ENCODE measurements at regions not wholly inside any gene's neighbourhood (a gene's known extent, or its start where the extent isn't known, plus 50 kb on each side); places are given as distances from the start of the nearest gene placed in this dataset.

DNA sequence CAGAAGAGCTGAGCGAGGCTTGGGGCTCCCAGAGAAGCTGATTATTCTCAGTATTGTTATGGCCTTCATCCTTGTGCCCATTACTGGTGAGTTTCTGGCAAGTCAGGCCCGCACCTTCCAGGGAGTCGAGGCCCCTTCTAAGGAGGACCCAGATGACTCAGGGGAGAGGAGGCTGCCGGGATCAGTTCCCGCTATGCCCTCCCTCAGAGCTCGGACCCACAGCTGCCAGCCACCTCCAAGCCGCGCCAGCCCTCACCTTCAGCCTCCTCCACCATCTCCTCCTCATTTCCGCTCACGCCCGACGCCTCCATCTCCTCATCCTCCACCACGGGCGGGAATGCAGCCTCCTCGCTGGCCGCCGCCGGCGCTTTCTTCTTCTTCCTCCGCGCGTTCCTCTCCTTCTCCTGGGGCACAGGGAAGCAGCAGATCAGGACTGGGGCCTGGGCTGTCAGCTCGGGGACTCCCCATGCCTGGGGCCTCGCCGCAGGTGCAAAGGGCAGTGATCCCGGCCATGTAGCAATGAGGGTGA is 83.2 kb downstream of the RFLNA start:
- no peaks in the 10 kb centered on the region for H3K4me1 ChIP-seq (ENCODE audit: insufficient read depth, low read length, severe bottlenecking)
- no peaks in the 10 kb centered on the region for H3K9me3 ChIP-seq (ENCODE audit: low read length)
- no peaks in the 10 kb centered on the region for H3K79me2 ChIP-seq (ENCODE audit: insufficient read depth, low read length)
- no peak overlapping the region for H2AFZ ChIP-seq (ENCODE audit: low read length)
- TF ChIP-seq, protein P1, sequence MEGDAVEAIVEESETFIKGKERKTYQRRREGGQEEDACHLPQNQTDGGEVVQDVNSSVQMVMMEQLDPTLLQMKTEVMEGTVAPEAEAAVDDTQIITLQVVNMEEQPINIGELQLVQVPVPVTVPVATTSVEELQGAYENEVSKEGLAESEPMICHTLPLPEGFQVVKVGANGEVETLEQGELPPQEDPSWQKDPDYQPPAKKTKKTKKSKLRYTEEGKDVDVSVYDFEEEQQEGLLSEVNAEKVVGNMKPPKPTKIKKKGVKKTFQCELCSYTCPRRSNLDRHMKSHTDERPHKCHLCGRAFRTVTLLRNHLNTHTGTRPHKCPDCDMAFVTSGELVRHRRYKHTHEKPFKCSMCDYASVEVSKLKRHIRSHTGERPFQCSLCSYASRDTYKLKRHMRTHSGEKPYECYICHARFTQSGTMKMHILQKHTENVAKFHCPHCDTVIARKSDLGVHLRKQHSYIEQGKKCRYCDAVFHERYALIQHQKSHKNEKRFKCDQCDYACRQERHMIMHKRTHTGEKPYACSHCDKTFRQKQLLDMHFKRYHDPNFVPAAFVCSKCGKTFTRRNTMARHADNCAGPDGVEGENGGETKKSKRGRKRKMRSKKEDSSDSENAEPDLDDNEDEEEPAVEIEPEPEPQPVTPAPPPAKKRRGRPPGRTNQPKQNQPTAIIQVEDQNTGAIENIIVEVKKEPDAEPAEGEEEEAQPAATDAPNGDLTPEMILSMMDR (IDR thresholded peaks at IDR 0.05; ENCODE audit: low read length), result no peak
- TF ChIP-seq EZH2 (IDR thresholded peaks at IDR 0.05; ENCODE audit: borderline replicate concordance, low read length), result no peak
- no peaks in the 10 kb centered on the region for H3F3A ChIP-seq (ENCODE audit: insufficient read depth, low read length)
- H3K9me2 ChIP-seq (ENCODE audit: low read depth, low read length), result no peaks in the 10 kb centered on the region
- H3K27ac ChIP-seq (ENCODE audit: low read depth, low read length, poor library complexity, severe bottlenecking), result no peak overlapping the region
- no peaks in the 10 kb centered on the region for H4K20me1 ChIP-seq (ENCODE audit: insufficient read depth, low read length)
- no peaks in the 10 kb centered on the region for H3K27me3 ChIP-seq (ENCODE audit: insufficient read depth, low read length)
- no peak overlapping the region for H3K4me2 ChIP-seq (ENCODE audit: low read length)
- peaks cover 3% of the 10 kb centered on the region; the same call in 1 of the 2 replicates for H3K36me3 ChIP-seq (ENCODE audit: insufficient read depth, low read length)
- no peak overlapping the region for H3K4me3 ChIP-seq (ENCODE audit: low read depth, low read length, poor library complexity, severe bottlenecking)
- no peak overlapping the region for H3K9ac ChIP-seq (ENCODE audit: low read length)

DNA sequence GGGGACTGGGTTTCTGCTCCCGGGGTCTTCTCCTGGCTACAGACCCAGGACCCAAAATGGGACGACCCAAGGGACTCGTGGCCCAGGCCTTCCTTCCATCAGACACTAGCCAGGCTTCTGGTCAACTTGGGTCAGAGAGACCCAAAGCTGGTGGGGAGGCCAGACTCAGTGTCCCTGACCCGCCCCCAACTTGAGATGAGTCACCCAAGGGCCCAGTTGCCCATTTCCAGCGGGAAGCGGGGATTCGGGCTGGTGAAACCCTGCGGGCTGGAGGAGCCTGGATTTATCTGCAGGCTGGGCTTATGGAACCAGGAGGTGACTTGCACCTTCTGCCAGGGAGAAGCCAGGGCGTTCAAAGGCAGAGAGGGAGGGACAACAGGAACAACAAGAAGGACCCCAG is 81.5 kb downstream of the RFLNA start:
- Histone ChIP-seq H3K9me3 (ENCODE audit: low read length) (no peaks in the 10 kb centered on the region), H3K27me3 (ENCODE audit: insufficient read depth, low read length) (no peaks in the 10 kb centered on the region), H3K4me2 (ENCODE audit: low read length) (no peak overlapping the region), H3K4me1 (ENCODE audit: insufficient read depth, low read length, severe bottlenecking) (no peaks in the 10 kb centered on the region), H3K9me2 (ENCODE audit: low read depth, low read length) (no peaks in the 10 kb centered on the region), H3K27ac (ENCODE audit: low read depth, low read length, poor library complexity, severe bottlenecking) (no peak overlapping the region), H3F3A (ENCODE audit: insufficient read depth, low read length) (no peaks in the 10 kb centered on the region), H3K4me3 (ENCODE audit: low read depth, low read length, poor library complexity, severe bottlenecking) (no peak overlapping the region), H3K9ac (ENCODE audit: low read length) (no peak overlapping the region), H3K79me2 (ENCODE audit: insufficient read depth, low read length) (no peaks in the 10 kb centered on the region), H3K36me3 (ENCODE audit: insufficient read depth, low read length) (no peaks in the 10 kb centered on the region), H2AFZ (ENCODE audit: low read length) (no peak overlapping the region), H4K20me1 (ENCODE audit: insufficient read depth, low read length) (no peaks in the 10 kb centered on the region)
- TF ChIP-seq, protein P1 (IDR thresholded peaks at IDR 0.05; ENCODE audit: low read length), result no peak
- TF ChIP-seq EZH2 (IDR thresholded peaks at IDR 0.05; ENCODE audit: borderline replicate concordance, low read length), result no peak

DNA sequence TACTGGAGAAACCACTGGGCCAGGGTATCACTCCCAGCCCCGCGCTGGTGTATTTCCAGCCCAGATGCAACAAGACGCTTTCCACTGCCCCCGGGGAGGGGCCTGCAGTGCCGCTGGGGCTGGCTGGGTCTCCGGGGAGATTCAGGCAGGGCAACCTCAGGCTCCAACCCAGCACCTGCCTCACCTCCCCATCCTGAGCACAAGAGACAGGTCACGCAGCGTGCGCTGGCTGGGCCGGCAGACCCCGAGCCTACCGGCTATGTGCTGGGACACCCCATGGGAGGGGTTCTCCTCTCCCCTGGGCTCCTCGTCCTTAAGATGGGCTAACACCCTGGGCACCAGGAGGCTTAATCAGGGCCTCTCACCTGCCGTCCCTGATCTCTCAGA is 80.9 kb downstream of the RFLNA start:
- no peak overlapping the region for H3K27ac ChIP-seq (ENCODE audit: low read depth, low read length, poor library complexity, severe bottlenecking)
- no peak overlapping the region for H3K9ac ChIP-seq (ENCODE audit: low read length)
- no peaks in the 10 kb centered on the region for H3K9me3 ChIP-seq (ENCODE audit: low read length)
- no peaks in the 10 kb centered on the region for H3K4me1 ChIP-seq (ENCODE audit: insufficient read depth, low read length, severe bottlenecking)
- no peak for TF ChIP-seq EZH2 (IDR thresholded peaks at IDR 0.05; ENCODE audit: borderline replicate concordance, low read length)
- TF ChIP-seq, protein P1 (IDR thresholded peaks at IDR 0.05; ENCODE audit: low read length), result no peak
- no peaks in the 10 kb centered on the region for H3F3A ChIP-seq (ENCODE audit: insufficient read depth, low read length)
- no peaks in the 10 kb centered on the region for H3K27me3 ChIP-seq (ENCODE audit: insufficient read depth, low read length)
- no peaks in the 10 kb centered on the region for H4K20me1 ChIP-seq (ENCODE audit: insufficient read depth, low read length)
- H3K4me3 ChIP-seq (ENCODE audit: low read depth, low read length, poor library complexity, severe bottlenecking), result no peak overlapping the region
- H3K4me2 ChIP-seq (ENCODE audit: low read length), result no peak overlapping the region
- H3K36me3 ChIP-seq (ENCODE audit: insufficient read depth, low read length), result no peaks in the 10 kb centered on the region
- H3K79me2 ChIP-seq (ENCODE audit: insufficient read depth, low read length), result no peaks in the 10 kb centered on the region
- no peak overlapping the region for H2AFZ ChIP-seq (ENCODE audit: low read length)
- no peaks in the 10 kb centered on the region for H3K9me2 ChIP-seq (ENCODE audit: low read depth, low read length)
